PC-3 (cell line): ENCODE measurements at regions not wholly inside any gene's neighbourhood (a gene's known extent, or its start where the extent isn't known, plus 50 kb on each side); places are given as distances from the start of the nearest gene placed in this dataset.

Source experiments
- ATAC-seq: fragments of 200-7000 bp; cut with Tn5 transposase; 2 replicates; pipeline ENCODE4 v1.9.1; 2020; ENCODE audit warnings: mild to moderate bottlenecking, moderate library complexity
- BruUV-seq: library from RNA; stranded (reverse); fragments of 400-500 nt; replicated peaks from 2 replicates; lab custom pipeline; 2021; lab: Mats Ljungman, UMichigan
- CTCF ChIA-PET: fragments of 300-600 bp; sonication (Branson Sonifier 250); formaldehyde crosslinking; loops from one replicate; lab custom pipeline; 2022; ENCODE audit warnings: antibody characterized with exemption; lab: Charles Lee
- POLR2A ChIA-PET: fragments of 300-600 bp; sonication (Branson Sonifier 250); formaldehyde crosslinking; loops from one replicate; lab custom pipeline; 2022; ENCODE audit warnings: antibody characterized with exemption; ENCODE audit not compliant: unreplicated experiment; lab: Charles Lee
- DNase-seq: peaks from one replicate; pipeline ENCODE4 v3.0.0-alpha.2; 2015
- H2AFZ ChIP-seq: fragments of 300-600 bp; sonication (generic); 2 replicates; pipeline ENCODE4 v1.6.0; 2016; ENCODE audit warnings: antibody characterized with exemption, low read length
- H3F3A ChIP-seq: fragments of 300-600 bp; sonication (generic); one replicate; pipeline ENCODE4 v1.6.0; 2017; ENCODE audit warnings: antibody characterized with exemption, low read length, control low read depth, mild to moderate bottlenecking; ENCODE audit not compliant: unreplicated experiment
- H3K27ac ChIP-seq: fragments of 300-600 bp; sonication (generic); 2 replicates; pipeline ENCODE4 v1.5.1; 2016; ENCODE audit warnings: mild to moderate bottlenecking, low read length
- H3K27me3 ChIP-seq: fragments of 300-600 bp; sonication (generic); 2 replicates; pipeline ENCODE4 v1.6.1; 2016; ENCODE audit warnings: low read length, mixed read lengths
- H3K36me3 ChIP-seq: fragments of 300-600 bp; sonication (generic); 2 replicates; pipeline ENCODE4 v1.6.1; 2016; ENCODE audit warnings: low read depth, mixed run types, low read length, mixed read lengths
- H3K4me1 ChIP-seq: fragments of 300-600 bp; sonication (generic); 2 replicates; pipeline ENCODE4 v1.5.1; 2016; ENCODE audit warnings: low read length; ENCODE audit not compliant: insufficient read depth
- H3K4me2 ChIP-seq: fragments of 300-600 bp; sonication (generic); 2 replicates; pipeline ENCODE4 v1.6.0; 2016; ENCODE audit warnings: low read length
- H3K4me3 ChIP-seq: fragments of 300-600 bp; sonication (generic); 2 replicates; pipeline ENCODE4 v1.5.1; 2016; ENCODE audit warnings: mild to moderate bottlenecking, low read length, mixed read lengths
- H3K79me2 ChIP-seq: fragments of 300-600 bp; sonication (generic); 2 replicates; pipeline ENCODE4 v1.6.1; 2017; ENCODE audit warnings: low read length, mixed read lengths
- H3K9ac ChIP-seq: fragments of 300-600 bp; sonication (generic); 2 replicates; pipeline ENCODE4 v1.6.0; 2016; ENCODE audit warnings: mild to moderate bottlenecking, low read length
- H3K9me2 ChIP-seq: fragments of 300-600 bp; sonication (generic); replicated peaks from 2 replicates; pipeline ENCODE4 v1.6.1; 2016; ENCODE audit warnings: mixed run types, low read length, mixed read lengths
- H3K9me3 ChIP-seq: fragments of 300-600 bp; sonication (generic); 2 replicates; pipeline ENCODE4 v1.6.1; 2016; ENCODE audit warnings: low read length, mixed read lengths
- H4K20me1 ChIP-seq: fragments of 300-600 bp; sonication (generic); 2 replicates; pipeline ENCODE4 v1.6.1; 2016; ENCODE audit warnings: low read length, mixed read lengths
- CTCF ChIP-seq: fragments of 300-600 bp; sonication (generic); conservative IDR thresholded peaks from 2 replicates; pipeline ENCODE4 v1.5.1; 2017; ENCODE audit warnings: antibody characterized with exemption, low read depth, mild to moderate bottlenecking, low read length
- EZH2 ChIP-seq: fragments of 300-600 bp; sonication (generic); IDR thresholded peaks from one replicate; pipeline ENCODE4 v1.6.1; 2017; ENCODE audit warnings: antibody characterized with exemption, mild to moderate bottlenecking, low read length; ENCODE audit not compliant: unreplicated experiment
- EZH2phosphoT487 ChIP-seq: fragments of 300-600 bp; sonication (generic); IDR thresholded peaks from 2 replicates; pipeline ENCODE4 v1.6.1; 2018; ENCODE audit warnings: mild to moderate bottlenecking, antibody characterized with exemption, low read length, borderline replicate concordance
- intact Hi-C: fragments of 100-400 bp; cut with micrococcal nuclease; formaldehyde crosslinking; loops from 2 replicates; pipeline ENCODE4 v1.9.0; 2023

- H3F3A ChIP-seq = no peaks in the 10 kb centered on the region
- H3K9me3 ChIP-seq = no peaks in the 10 kb centered on the region
- no peaks in the 10 kb centered on the region for H4K20me1 ChIP-seq
- H3K4me1 ChIP-seq = no peaks in the 10 kb centered on the region
- no peaks in the 10 kb centered on the region for H3K9me2 ChIP-seq
- POLR2A ChIA-PET = no interaction called here
- no TSS peak for BruUV-seq
- ATAC-seq (no peak), DNase-seq (no peak)
- H3K79me2 ChIP-seq = no peaks in the 10 kb centered on the region
- no peak overlapping the region for H2AFZ ChIP-seq
- H3K27me3 ChIP-seq = no peaks in the 10 kb centered on the region
- H3K27ac ChIP-seq = no peak overlapping the region
- TF ChIP-seq EZH2 = no peak
- TF ChIP-seq CTCF = no peak
- TF ChIP-seq EZH2phosphoT487 = no peak
- no peak overlapping the region for H3K4me3 ChIP-seq
- H3K9ac ChIP-seq = no peak overlapping the region
- intact Hi-C loops = no loop called here
- no peak overlapping the region for H3K4me2 ChIP-seq
- no peaks in the 10 kb centered on the region for H3K36me3 ChIP-seq
- CTCF ChIA-PET = no interaction called here
Observed at GRCh38 chr5:13524936-13525335, 419.6 kb downstream of the DNAH5 start.

- POLR2A ChIA-PET = no interaction called here
- Histone ChIP-seq H3K36me3 (no peaks in the 10 kb centered on the region), H3K9me3 (no peaks in the 10 kb centered on the region), H3K79me2 (no peaks in the 10 kb centered on the region), H3K4me1 (peaks cover 15% of the 10 kb centered on the region), H3K9me2 (no peaks in the 10 kb centered on the region; the same call in 1 of the 2 replicates), H3F3A (no peaks in the 10 kb centered on the region), H3K9ac (no peak overlapping the region), H4K20me1 (no peaks in the 10 kb centered on the region), H3K4me3 (no peak overlapping the region), H3K27me3 (no peaks in the 10 kb centered on the region), H3K4me2 (no peak overlapping the region), H3K27ac (no peak overlapping the region), H2AFZ (no peak overlapping the region)
- intact Hi-C loops = no loop called here
- CTCF ChIA-PET = no interaction called here
- no peak for TF ChIP-seq EZH2
- no peak for TF ChIP-seq CTCF
- no peak for TF ChIP-seq EZH2phosphoT487
- ATAC-seq = no peak
- no TSS peak for BruUV-seq
- DNase-seq = no peak
Observed at GRCh38 chr5:13519131-13519530, 425.4 kb downstream of the DNAH5 start.

- Histone ChIP-seq H3K4me2 (0 out of 2 replicates have a peak overlapping the region, but pooled peaks have one; percentile 4), H2AFZ (no peak overlapping the region), H3K4me1 (peaks cover 20% of the 10 kb centered on the region), H3K9me3 (no peaks in the 10 kb centered on the region), H3K27me3 (no peaks in the 10 kb centered on the region), H3K36me3 (no peaks in the 10 kb centered on the region), H3K27ac (peak overlapping the region; percentile 63), H3K4me3 (no peak overlapping the region), H3K9ac (no peak overlapping the region), H3K9me2 (no peaks in the 10 kb centered on the region; the same call in 1 of the 2 replicates), H3K79me2 (no peaks in the 10 kb centered on the region), H4K20me1 (no peaks in the 10 kb centered on the region), H3F3A (no peaks in the 10 kb centered on the region)
- ATAC-seq = peak; percentile 89
- TF ChIP-seq EZH2phosphoT487 (no peak), CTCF (no peak), EZH2 (no peak)
- intact Hi-C loops = no loop called here
- ChIA-PET CTCF (no interaction called here), POLR2A (no interaction called here)
- DNase-seq = peak; percentile 85
- no TSS peak for BruUV-seq
Observed at GRCh38 chr5:13516195-13516594, 428.3 kb downstream of the DNAH5 start.
